ENCODE measurements at regions not wholly inside any gene's neighbourhood (a gene's known extent, or its start where the extent isn't known, plus 50 kb on each side); places are given as distances from the start of the nearest gene placed in this dataset.

GRCh38 chr7:92969061-92969460 is 132.7 kb upstream of the CDK6 start:
- no peak overlapping the region for H3K27ac ChIP-seq (replicated peaks)
- H3K27me3 ChIP-seq (ENCODE audit: insufficient read depth, poor library complexity, severe bottlenecking): no peaks in the 10 kb centered on the region
- no peak overlapping the region for H3K4me3 ChIP-seq (replicated peaks; ENCODE audit: insufficient read depth, low read length)
- no peak for DNase-seq (ENCODE audit: low read depth in 1 of 2, low spot score in 1 of 2)
- TF ChIP-seq SPI1 (IDR thresholded peaks at IDR 0.05; ENCODE audit: borderline replicate concordance, low read depth): no peak
- TF ChIP-seq POLR2AphosphoS5 (IDR thresholded peaks at IDR 0.05; ENCODE audit: low read depth): no peak
- TF ChIP-seq CTCF (IDR thresholded peaks at IDR 0.05; ENCODE audit: insufficient read depth, low read length): no peak
- no peak for TF ChIP-seq GABPA (IDR thresholded peaks at IDR 0.05; ENCODE audit: low read depth)
- TF ChIP-seq, protein P1, sequence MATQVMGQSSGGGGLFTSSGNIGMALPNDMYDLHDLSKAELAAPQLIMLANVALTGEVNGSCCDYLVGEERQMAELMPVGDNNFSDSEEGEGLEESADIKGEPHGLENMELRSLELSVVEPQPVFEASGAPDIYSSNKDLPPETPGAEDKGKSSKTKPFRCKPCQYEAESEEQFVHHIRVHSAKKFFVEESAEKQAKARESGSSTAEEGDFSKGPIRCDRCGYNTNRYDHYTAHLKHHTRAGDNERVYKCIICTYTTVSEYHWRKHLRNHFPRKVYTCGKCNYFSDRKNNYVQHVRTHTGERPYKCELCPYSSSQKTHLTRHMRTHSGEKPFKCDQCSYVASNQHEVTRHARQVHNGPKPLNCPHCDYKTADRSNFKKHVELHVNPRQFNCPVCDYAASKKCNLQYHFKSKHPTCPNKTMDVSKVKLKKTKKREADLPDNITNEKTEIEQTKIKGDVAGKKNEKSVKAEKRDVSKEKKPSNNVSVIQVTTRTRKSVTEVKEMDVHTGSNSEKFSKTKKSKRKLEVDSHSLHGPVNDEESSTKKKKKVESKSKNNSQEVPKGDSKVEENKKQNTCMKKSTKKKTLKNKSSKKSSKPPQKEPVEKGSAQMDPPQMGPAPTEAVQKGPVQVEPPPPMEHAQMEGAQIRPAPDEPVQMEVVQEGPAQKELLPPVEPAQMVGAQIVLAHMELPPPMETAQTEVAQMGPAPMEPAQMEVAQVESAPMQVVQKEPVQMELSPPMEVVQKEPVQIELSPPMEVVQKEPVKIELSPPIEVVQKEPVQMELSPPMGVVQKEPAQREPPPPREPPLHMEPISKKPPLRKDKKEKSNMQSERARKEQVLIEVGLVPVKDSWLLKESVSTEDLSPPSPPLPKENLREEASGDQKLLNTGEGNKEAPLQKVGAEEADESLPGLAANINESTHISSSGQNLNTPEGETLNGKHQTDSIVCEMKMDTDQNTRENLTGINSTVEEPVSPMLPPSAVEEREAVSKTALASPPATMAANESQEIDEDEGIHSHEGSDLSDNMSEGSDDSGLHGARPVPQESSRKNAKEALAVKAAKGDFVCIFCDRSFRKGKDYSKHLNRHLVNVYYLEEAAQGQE (IDR thresholded peaks at IDR 0.05; ENCODE audit: insufficient replicate concordance, low read depth): no peak

DNA sequence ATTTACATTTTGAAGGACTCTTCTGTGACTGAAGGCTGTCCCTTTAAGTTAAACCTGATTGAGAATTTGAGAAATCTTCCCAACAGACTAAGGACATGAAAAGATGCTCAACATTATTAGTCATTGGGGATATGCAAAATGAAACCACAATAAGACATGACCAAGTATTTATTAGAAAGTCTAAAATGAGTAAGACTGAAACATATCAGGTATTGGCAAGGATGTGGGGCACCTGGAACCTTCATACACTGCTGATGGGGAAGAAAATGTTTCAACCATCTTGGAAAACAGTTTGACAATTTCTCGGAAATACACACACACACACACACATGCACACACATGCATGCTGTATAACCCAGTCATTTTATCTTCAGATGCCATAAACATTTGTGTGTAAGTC is 132.1 kb upstream of the CDK6 start:
- TF ChIP-seq POLR2AphosphoS5 (IDR thresholded peaks at IDR 0.05; ENCODE audit: low read depth): no peak
- TF ChIP-seq, protein P1 (IDR thresholded peaks at IDR 0.05; ENCODE audit: insufficient replicate concordance, low read depth): no peak
- TF ChIP-seq CTCF (IDR thresholded peaks at IDR 0.05; ENCODE audit: insufficient read depth, low read length): no peak
- no peak for TF ChIP-seq GABPA (IDR thresholded peaks at IDR 0.05; ENCODE audit: low read depth)
- no peak for TF ChIP-seq SPI1 (IDR thresholded peaks at IDR 0.05; ENCODE audit: borderline replicate concordance, low read depth)
- H3K27me3 ChIP-seq (ENCODE audit: insufficient read depth, poor library complexity, severe bottlenecking): no peaks in the 10 kb centered on the region
- no peak overlapping the region for H3K4me3 ChIP-seq (replicated peaks; ENCODE audit: insufficient read depth, low read length)
- DNase-seq (ENCODE audit: low read depth in 1 of 2, low spot score in 1 of 2): no peak
- H3K27ac ChIP-seq (replicated peaks): no peak overlapping the region

GRCh38 chr7:92967238-92967637 is 130.9 kb upstream of the CDK6 start:
- Histone ChIP-seq H3K27me3 (ENCODE audit: insufficient read depth, poor library complexity, severe bottlenecking) (no peaks in the 10 kb centered on the region), H3K4me3 (replicated peaks; ENCODE audit: insufficient read depth, low read length) (no peak overlapping the region), H3K27ac (replicated peaks) (no peak overlapping the region)
- TF ChIP-seq, protein P1 (IDR thresholded peaks at IDR 0.05; ENCODE audit: insufficient replicate concordance, low read depth): no peak
- TF ChIP-seq SPI1 (IDR thresholded peaks at IDR 0.05; ENCODE audit: borderline replicate concordance, low read depth) (no peak), GABPA (IDR thresholded peaks at IDR 0.05; ENCODE audit: low read depth) (no peak), POLR2AphosphoS5 (IDR thresholded peaks at IDR 0.05; ENCODE audit: low read depth) (no peak), CTCF (IDR thresholded peaks at IDR 0.05; ENCODE audit: insufficient read depth, low read length) (no peak)
- DNase-seq (ENCODE audit: low read depth in 1 of 2, low spot score in 1 of 2): no peak

Data from HL-60 (cell line).